NCI-H2029 (cell line): ENCODE measurements at regions not wholly inside any gene's neighbourhood (a gene's known extent, or its start where the extent isn't known, plus 50 kb on each side); places are given as distances from the start of the nearest gene placed in this dataset.
A peak's percentile ranks its signal among the peaks of the same experiment; 100 is the strongest.
"Not testable (repeated sequence)": the region's sequence is repeated elsewhere in the genome, so short reads cannot be mapped to it uniquely, and the experiment has no call there.

Experiments used
- DNase-seq: peaks from one replicate; lab custom pipeline; 2025; lab: John Stamatoyannopoulos, UW

DNA sequence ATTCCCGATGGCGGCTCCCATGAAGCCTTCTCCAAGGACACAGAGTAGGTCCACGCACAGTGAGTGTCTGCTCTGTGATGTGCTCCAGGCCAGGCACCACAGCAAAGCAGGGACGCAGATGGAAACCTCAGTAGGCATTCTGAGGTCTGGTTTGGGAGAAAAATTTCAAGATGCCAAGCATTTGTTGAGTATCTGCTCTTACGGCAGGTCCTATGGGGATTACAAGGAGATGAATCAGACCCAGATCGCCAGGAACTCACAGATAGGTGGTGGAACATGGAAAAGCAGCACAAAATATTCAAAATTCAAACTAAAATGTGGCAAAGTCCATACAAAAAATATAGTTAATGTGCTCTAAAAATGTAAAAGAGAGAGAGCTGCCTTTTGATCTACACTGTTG lies 684.9 kb upstream of the TMEM132C start:
- no peak for DNase-seq

DNA sequence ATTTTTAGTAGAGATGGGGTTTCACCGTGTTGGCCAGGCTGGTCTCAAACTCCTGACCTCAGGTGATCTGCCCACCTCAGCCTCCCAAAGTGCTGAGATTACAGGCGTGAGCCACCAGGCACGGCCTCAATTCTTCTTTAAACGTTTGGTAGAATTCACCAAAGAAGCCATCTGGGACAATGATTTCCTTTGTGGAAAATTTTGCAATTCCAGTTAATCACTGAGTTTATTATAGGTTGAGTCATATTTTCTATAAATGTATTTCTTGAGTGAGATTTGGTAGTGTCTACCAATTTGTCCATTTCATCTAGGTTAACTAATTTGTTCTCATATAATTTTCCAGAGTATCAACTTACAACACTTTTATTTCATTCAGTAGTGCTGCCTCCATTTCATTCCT lies 683.9 kb upstream of the TMEM132C start:
- no peak for DNase-seq

- DNase-seq = no peak
Measured at GRCh38 chr12:127588249-127588648, 678.7 kb upstream of the TMEM132C start.

DNA sequence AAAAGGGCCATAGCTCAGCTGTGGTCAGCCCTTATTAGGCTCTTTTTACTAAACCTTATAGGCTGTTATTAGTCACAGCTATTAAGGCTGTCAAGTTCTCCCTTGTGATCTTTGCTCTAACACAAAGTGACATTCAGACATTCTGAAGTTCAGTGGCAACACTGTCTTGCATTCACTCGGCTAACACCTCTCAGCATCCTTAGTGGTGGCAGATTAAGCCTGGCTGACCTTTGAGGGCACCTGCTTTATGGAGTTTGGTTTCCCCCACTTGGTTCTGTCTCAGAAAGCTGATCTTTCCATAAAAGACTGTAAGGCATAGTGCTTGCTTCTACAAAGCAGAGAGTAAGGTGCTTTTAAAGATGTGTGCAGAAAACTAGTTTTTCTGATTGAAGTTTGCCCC lies 677.4 kb upstream of the TMEM132C start:
- no peak for DNase-seq

DNA sequence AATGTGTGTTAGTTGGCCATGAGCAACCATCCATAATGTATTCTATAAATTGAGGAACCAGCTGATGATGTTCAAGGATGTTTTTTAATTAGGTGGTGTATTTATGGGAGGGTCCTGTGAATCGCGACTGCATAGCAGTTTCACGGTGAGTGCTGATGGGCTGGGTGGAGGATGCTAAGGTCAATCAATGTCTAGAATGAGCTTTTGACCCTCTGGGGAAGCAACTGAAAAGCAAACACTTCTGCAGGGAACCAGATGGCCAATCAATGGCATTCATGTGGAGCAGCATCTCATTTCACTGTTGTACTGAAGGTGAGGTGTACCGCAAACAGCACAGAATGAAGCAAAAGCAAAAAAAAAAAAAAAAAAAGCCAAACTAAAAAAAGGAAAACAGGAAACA lies 676.1 kb upstream of the TMEM132C start:
- DNase-seq = no peak

GRCh38 chr12:127592245-127592644 lies 674.7 kb upstream of the TMEM132C start:
- no peak for DNase-seq

DNA sequence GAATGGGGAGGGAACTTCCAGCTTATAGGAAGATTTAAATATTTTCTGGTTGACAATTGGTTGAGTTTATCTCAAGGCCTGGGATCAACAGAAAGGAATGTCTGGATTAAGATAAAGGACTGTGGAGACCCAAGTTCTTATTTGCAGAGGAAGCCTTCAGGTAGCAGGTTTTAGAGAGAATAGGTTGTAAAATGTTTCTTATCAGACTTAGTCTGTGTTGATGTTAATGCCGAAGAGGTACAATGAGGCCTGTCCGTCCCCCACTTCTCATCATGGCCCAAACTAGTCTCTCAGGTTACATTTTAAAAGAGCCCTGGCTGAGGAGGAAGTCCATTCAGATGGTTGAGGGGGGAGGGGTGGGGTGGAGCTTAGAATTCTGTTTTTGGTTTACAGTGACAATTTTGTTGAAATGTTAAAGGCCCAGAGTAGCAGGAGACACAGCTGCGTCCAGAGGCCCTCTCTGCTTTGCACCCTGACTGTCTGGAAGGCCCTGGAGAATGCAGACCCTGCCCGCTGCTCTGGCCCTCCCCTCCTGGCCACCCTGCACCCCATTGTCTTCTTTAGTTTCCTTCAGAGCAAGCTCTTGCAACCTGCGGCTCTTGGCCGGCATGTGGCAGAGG lies 672.5 kb upstream of the TMEM132C start:
- DNase-seq = peak; percentile 22

DNA sequence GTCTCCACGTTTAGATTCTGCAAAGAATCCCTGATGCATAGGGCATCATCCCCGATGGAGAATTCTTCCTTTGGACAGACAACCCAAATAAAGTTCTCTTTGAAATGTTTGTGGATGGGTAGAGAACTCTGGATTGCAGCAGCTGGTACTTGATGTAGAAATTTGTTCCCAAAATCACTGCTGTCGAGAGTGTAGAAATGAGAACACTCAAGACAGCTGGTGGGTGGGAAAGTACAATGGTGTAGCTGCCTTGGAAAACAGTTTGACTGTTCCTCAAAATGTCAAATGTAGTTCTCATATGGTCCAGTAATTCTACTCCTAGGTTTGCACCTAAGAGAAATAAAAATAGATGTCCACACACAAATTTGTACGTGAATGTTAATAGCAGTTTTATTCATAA lies 671.5 kb upstream of the TMEM132C start:
- DNase-seq = no peak

DNA sequence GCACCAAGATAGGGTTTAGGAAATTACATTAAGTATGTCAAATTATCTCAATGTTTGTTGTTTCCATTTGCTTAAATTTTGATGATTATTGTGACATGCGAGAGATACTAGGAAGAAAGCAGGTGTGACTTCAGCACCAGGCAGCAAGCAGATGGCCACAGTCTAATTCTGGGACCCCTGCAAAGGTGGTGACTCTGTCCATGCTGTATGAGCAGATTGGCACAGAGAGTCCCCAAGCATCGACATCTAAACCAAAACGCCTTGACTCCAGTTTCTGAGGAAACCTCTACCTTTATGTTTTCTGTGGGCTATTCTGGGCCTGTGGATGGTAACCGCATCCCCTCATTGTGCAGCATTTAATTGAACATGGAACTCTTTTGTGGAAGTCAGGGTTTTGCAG lies 670.1 kb upstream of the TMEM132C start:
- no peak for DNase-seq

DNA sequence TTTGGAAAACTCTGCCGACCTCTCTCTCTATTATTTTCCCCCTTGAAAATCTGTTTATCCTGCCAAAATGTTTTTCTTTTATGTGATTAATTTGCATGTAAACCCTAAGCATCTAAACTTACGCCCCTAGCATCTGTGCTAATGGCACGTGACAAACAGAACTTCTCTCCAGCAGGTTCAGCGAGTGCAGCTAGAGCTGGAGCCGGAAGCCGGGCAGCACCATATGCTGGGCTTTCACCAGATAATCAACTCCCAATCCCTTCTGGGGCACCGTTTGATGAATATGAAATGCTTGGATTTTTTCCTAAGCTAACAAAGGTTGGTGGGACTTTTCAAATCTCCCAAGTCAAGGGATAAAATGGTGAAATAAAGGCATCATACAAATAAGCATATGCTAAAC lies 667.5 kb upstream of the TMEM132C start:
- DNase-seq = no peak

DNA sequence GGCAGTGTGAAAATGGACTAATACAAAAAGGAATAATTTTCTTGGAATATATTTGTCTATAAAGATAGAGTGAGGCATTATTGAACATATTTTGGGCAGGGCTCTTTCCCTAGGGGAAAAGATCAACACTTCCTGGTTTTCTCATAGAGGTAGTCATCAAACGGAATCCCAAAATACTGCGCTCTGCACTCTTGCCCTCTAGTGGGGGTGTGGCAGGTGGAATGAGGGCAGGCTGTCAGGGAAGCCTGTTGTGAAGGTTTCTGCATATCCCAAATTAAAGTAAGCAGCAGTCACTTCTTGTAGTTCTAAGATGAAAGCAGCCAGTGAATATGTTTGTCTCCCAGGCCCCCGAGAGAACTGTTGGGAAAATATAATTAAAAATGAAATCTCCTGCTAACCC lies 666.8 kb upstream of the TMEM132C start:
- DNase-seq = no peak

GRCh38 chr12:127606476-127607015 lies 660.4 kb upstream of the TMEM132C start:
- no peak for DNase-seq

GRCh38 chr12:127607146-127607725 lies 659.7 kb upstream of the TMEM132C start:
- no peak for DNase-seq

GRCh38 chr12:127608359-127608758 lies 658.6 kb upstream of the TMEM132C start:
- not testable (repeated sequence) for DNase-seq

GRCh38 chr12:127613056-127613455 lies 653.9 kb upstream of the TMEM132C start:
- DNase-seq = no peak

- DNase-seq = no peak
Measured at GRCh38 chr12:127619869-127620734, 646.9 kb upstream of the TMEM132C start.

- peak; percentile 38 for DNase-seq
Measured at GRCh38 chr12:127620735-127621355, 646.1 kb upstream of the TMEM132C start.

DNA sequence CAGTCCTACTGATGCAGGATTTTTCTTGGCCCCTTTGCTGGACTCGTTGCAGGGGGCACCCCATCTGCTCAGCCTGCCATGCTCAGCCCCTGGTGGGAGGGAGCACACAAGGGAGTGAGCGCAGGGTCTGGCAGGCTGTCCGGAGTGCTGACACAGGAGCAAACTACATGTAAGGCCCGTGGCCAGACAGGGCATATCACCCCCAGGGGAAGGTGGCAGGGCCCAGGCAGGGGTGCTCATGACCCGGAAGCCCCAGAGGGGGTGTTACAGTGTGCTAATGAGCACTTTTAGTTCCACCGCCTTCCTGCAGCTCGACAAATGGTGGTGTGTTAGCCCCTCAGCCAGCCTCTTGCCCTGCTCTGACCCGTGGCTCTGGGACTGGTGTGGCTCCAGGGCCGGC lies 645.6 kb upstream of the TMEM132C start:
- no peak for DNase-seq

DNA sequence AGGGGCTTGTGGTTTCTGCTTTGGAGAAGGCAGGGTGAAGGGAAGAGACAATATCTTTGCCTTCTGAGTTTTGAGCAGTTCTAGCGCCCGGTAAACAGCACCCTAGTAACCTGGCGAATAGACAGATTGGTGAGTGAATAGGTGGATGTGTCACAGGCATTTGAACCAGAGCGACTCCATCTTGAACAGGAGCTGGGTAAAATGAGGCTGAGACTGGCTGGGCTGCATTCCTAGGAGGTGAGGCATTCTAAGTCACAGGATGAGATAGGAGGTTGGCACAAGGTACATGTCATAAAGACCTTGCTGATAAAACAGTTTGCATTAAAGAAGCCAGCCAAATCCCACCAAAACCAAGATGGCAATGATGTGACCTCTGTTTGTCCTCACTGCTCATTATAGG lies 643.6 kb upstream of the TMEM132C start:
- DNase-seq = no peak

DNA sequence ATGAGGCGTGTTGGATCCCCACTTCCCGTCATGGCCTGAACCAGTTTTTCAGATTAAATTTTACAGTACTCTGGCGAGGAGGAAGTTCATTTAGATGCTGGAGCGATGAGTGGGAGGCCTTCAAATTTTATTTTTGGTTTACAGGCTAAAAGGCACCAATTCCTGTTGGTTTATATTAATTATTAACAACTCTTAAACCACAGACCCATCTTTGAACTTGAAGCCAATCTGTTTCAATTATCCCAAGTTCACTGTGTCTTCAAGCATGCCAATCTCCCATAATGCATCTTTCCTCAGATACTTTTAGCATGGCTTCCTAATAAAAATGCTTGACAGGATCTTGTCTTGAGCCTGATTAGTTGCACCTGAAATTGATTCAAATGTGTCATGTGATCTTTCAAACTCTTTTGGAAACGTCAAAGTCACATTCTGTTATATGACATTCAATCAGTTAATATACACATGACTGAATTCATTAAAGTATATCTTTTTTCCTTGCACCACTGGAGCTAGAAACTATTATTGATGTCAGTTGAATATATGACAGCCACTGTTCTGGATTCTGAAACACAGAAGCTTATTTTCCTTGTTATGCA lies 641.7 kb upstream of the TMEM132C start:
- DNase-seq = no peak

DNA sequence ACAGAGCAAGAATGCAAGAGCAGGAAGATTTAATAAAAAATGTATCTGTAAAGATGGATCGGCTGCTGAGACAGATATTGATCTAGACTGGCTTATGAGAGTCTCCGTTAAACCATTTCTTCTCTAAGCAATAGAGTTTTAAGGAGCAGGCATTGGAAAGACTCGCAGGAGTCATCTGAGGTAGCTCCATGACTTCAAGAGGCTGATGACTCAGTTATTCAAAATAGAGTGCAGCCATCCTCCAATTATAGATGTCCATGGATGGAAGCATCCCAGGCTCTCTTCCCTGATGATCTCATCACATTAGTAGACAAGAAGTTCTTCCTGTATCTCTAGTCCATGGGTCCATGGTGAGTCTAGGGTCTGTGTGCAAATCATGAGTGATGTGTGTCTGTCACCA lies 638.3 kb upstream of the TMEM132C start:
- peak; percentile 30 for DNase-seq
